A549 (cell line): ENCODE measurements at regions not wholly inside any gene's neighbourhood (a gene's known extent, or its start where the extent isn't known, plus 50 kb on each side); places are given as distances from the start of the nearest gene placed in this dataset.

Source experiments
- CBX8 ChIP-seq: fragments of 200-600 bp; sonication (generic); IDR thresholded peaks from 2 replicates; pipeline ENCODE4 v1.6.1; 2016
- CHD2 ChIP-seq: fragments of 150-350 bp; IDR thresholded peaks from 2 replicates; pipeline ENCODE4 v1.6.1; 2014; ENCODE audit warnings: low read length; ENCODE audit not compliant: partially characterized antibody
- CTCF ChIP-seq: fragments of >200 bp; sonication (Bioruptor Twin); formaldehyde crosslinking; IDR thresholded peaks from 3 replicates; pipeline ENCODE4 v1.5.1; 2016
- KDM5A ChIP-seq: fragments of 200-600 bp; sonication (generic); IDR thresholded peaks from 2 replicates; pipeline ENCODE4 v1.6.1; 2016; ENCODE audit warnings: antibody characterized with exemption, mild to moderate bottlenecking

- no peak for TF ChIP-seq CTCF
- no peak for TF ChIP-seq CBX8
- no peak for TF ChIP-seq CHD2
- TF ChIP-seq KDM5A, result no peak
These were observed 277.0 kb upstream of the PTCHD4 start for GRCh38 chr6:48388044-48388443.
